HCT116 (cell line): ENCODE measurements at regions not wholly inside any gene's neighbourhood (a gene's known extent, or its start where the extent isn't known, plus 50 kb on each side); places are given as distances from the start of the nearest gene placed in this dataset.

ENCODE experiments used
- ATAC-seq: fragments of 200-7000 bp; cut with Tn5 transposase; 2 replicates; pipeline ENCODE4 v1.9.1; 2020; ENCODE audit warnings: mild to moderate bottlenecking, moderate library complexity
- BruUV-seq: library from RNA; stranded (reverse); fragments of 400-500 nt; replicated peaks from 2 replicates; lab custom pipeline; 2021; lab: Mats Ljungman, UMichigan
- CTCF ChIA-PET: fragments of 300-600 bp; sonication (Branson Sonifier 250); formaldehyde crosslinking; loops from one replicate; lab custom pipeline; 2021; ENCODE audit warnings: antibody characterized with exemption; lab: Charles Lee
- POLR2A ChIA-PET: fragments of 300-600, 350-600 bp; sonication (Branson Sonifier 250); formaldehyde crosslinking; loops from one replicate; lab custom pipeline; 2021; ENCODE audit warnings: antibody characterized with exemption; lab: Charles Lee
- RAD21 ChIA-PET, 2 experiments: fragments of 300-600 bp; sonication (Branson Sonifier 250); formaldehyde crosslinking; loops; one replicate each; lab custom pipeline; 2023; ENCODE audit warnings: low total read pairs in 2 of 2; ENCODE audit not compliant: uncharacterized antibody in 2 of 2, unreplicated experiment in 2 of 2, low non-redundant PET in 1 of 2; lab: Charles Lee
- DNase-seq: peaks from one replicate; pipeline ENCODE4 v3.0.0-alpha.2; 2010; ENCODE audit warnings: low read depth, low spot score
- H2AFZ ChIP-seq: fragments of 200-600 bp; shearing (Covaris generic), sonication (generic); 2 replicates; pipeline ENCODE4 v1.6.1; 2017; ENCODE audit warnings: low read depth, mixed run types, mixed read lengths, antibody characterized with exemption, low read length; ENCODE audit not compliant: poor library complexity, severe bottlenecking
- H3K27ac ChIP-seq: 2 replicates; pipeline ENCODE4 v1.5.1; 2012; ENCODE audit warnings: low read depth, low read length
- H3K27me3 ChIP-seq: fragments of 200-600 bp; sonication (generic); 2 replicates; pipeline ENCODE4 v1.6.1; 2016; ENCODE audit warnings: mixed run types, low read length, mixed read lengths; ENCODE audit not compliant: insufficient read depth
- H3K36me3 ChIP-seq, 2 experiments: fragments of 200-500 bp in 1 of 2; fragments of 200-600 bp in 1 of 2; sonication (Bioruptor generic) in 1 of 2; sonication (generic) in 1 of 2; 2 replicates each; pipeline versions ENCODE4 v1.5.1 to v1.6.1; 2014 to 2016; ENCODE audit warnings: low read length in 2 of 2, inconsistent platforms in 1 of 2, mixed read lengths in 1 of 2, mixed run types in 1 of 2; ENCODE audit not compliant: insufficient read depth in 2 of 2, control insufficient read depth in 1 of 2
- H3K4me1 ChIP-seq, 2 experiments: fragments of 200-600 bp in 1 of 2; sonication (generic) in 1 of 2; 2 replicates each; pipeline versions ENCODE4 v1.5.1 to v1.6.1; 2012 to 2017; ENCODE audit warnings: low read length in 2 of 2, inconsistent platforms in 1 of 2, mild to moderate bottlenecking in 1 of 2, mixed read lengths in 1 of 2, mixed run types in 1 of 2, moderate library complexity in 1 of 2; ENCODE audit not compliant: insufficient read depth in 2 of 2, control insufficient read depth in 1 of 2
- H3K4me2 ChIP-seq: fragments of 200-600 bp; sonication (generic); 2 replicates; pipeline ENCODE4 v1.6.1; 2017; ENCODE audit warnings: mixed run types, low read length, mixed read lengths
- H3K4me3 ChIP-seq, 2 experiments: fragments of 200-600 bp in 1 of 2; sonication (generic) in 1 of 2; replicated peaks in 1 of 2; 2 replicates each; pipeline ENCODE4 v1.5.1; 2011 to 2016; ENCODE audit warnings: low read length in 2 of 2, control low read depth in 1 of 2, low read depth in 1 of 2, mild to moderate bottlenecking in 1 of 2, mixed read lengths in 1 of 2, mixed run types in 1 of 2
- H3K79me2 ChIP-seq: fragments of 200-600 bp; sonication (generic); 2 replicates; pipeline ENCODE4 v1.6.1; 2017; ENCODE audit warnings: mild to moderate bottlenecking, mixed run types, low read length, moderate library complexity, mixed read lengths; ENCODE audit not compliant: insufficient read depth
- H3K9ac ChIP-seq: fragments of 200-600 bp; sonication (generic); 2 replicates; pipeline ENCODE4 v1.6.1; 2016; ENCODE audit warnings: low read length, mixed read lengths
- H3K9me2 ChIP-seq: fragments of 200-600 bp; sonication (generic), shearing (Covaris generic); 2 replicates; pipeline ENCODE4 v1.6.1; 2017; ENCODE audit warnings: mixed run types, mild to moderate bottlenecking, moderate library complexity; ENCODE audit not compliant: insufficient read depth
- H3K9me3 ChIP-seq, 2 experiments: fragments of 200-500 bp in 1 of 2; fragments of 200-600 bp in 1 of 2; sonication (Bioruptor generic) in 1 of 2; sonication (generic) in 1 of 2; 2 replicates each; pipeline ENCODE4 v1.6.1; 2014 to 2017; ENCODE audit warnings: low read length in 2 of 2, mixed read lengths in 2 of 2, inconsistent platforms in 1 of 2, low read depth in 1 of 2, mild to moderate bottlenecking in 1 of 2, mixed run types in 1 of 2, moderate library complexity in 1 of 2; ENCODE audit not compliant: control insufficient read depth in 1 of 2, insufficient read depth in 1 of 2
- H4K20me1 ChIP-seq: fragments of 200-600 bp; sonication (generic), shearing (Covaris generic); 2 replicates; pipeline ENCODE4 v1.6.1; 2017; ENCODE audit warnings: mixed run types, mild to moderate bottlenecking, moderate library complexity; ENCODE audit not compliant: insufficient read depth
- CBX3 ChIP-seq: IDR thresholded peaks from 2 replicates; pipeline ENCODE4 v1.6.1; 2012; ENCODE audit warnings: low read depth
- ELF1 ChIP-seq: IDR thresholded peaks from 2 replicates; pipeline ENCODE4 v1.6.1; 2012; ENCODE audit warnings: low read depth, borderline replicate concordance
- POLR2A ChIP-seq: IDR thresholded peaks from 2 replicates; pipeline ENCODE4 v1.7.0; 2011; ENCODE audit warnings: borderline replicate concordance; ENCODE audit not compliant: insufficient read depth, insufficient read length; ENCODE audit errors: extremely low read depth
- POLR2AphosphoS5 ChIP-seq: IDR thresholded peaks from 2 replicates; pipeline ENCODE4 v1.6.1; 2011; ENCODE audit warnings: mild to moderate bottlenecking, low read depth, low read length, moderate library complexity
- intact Hi-C: fragments of 100-400 bp; cut with micrococcal nuclease; formaldehyde crosslinking; loops from 2 replicates; pipeline ENCODE4 v1.10.0; 2022
- TF ChIP-seq, protein P1 (sequence below): IDR thresholded peaks from 2 replicates; pipeline ENCODE4 v1.6.1; 2012; ENCODE audit warnings: low read depth
- TF ChIP-seq, protein P2 (sequence below): IDR thresholded peaks from 2 replicates; pipeline ENCODE4 v1.6.1; 2012

DNA sequence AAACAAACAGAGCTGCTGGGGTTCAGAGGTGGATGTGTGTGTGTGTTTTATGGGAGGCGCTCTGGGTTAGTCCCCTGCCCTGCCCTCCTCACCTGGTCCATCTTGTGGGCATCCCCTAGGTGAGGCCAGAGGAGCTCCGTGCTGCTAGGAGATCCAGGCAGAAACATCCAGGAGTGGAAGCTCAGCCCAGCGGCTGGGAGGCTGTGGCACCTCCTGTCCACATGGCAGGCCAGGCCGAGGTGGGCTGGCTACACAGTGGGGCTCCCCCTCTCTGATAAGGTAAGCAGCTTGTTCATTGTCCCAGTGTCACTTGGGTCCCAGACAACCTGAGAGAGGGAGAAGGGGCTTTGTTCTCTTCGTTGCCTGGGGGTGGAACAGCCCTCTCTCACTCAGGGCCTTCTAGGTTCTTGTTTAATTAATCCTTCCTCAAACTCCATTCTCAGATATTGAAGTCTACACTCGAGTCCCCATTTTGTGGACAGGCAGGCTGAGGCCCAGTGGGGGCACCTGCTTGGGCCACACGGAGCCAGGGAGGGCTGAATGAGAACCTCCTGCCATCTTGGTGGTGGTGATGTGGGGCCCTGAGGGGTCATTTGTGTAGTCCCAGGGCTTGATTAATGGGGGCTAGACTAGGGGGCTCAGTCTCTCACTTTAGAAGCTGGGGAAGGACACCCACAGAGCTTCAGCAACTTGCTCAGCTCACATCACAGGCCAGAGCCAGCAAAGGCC is 216.8 kb upstream of the GPR26 start:
- Histone ChIP-seq H3K4me2 (no peak overlapping the region), H3K27me3 (no peaks in the 10 kb centered on the region), H3K9ac (no peak overlapping the region), H3K79me2 (no peaks in the 10 kb centered on the region), H3K36me3 (no peaks in the 10 kb centered on the region), H3K27ac (no peak overlapping the region), H3K4me1 (no peaks in the 10 kb centered on the region), H4K20me1 (no peaks in the 10 kb centered on the region), H3K9me2 (no peaks in the 10 kb centered on the region), H3K4me3 (no peak overlapping the region), H2AFZ (no peak overlapping the region), H3K9me3 (no peaks in the 10 kb centered on the region)
- BruUV-seq, result no TSS peak
- ATAC-seq (no peak), DNase-seq (no peak)
- POLR2A ChIA-PET, result no interaction called here
- intact Hi-C loops, result no loop called here
- TF ChIP-seq, protein P1, sequence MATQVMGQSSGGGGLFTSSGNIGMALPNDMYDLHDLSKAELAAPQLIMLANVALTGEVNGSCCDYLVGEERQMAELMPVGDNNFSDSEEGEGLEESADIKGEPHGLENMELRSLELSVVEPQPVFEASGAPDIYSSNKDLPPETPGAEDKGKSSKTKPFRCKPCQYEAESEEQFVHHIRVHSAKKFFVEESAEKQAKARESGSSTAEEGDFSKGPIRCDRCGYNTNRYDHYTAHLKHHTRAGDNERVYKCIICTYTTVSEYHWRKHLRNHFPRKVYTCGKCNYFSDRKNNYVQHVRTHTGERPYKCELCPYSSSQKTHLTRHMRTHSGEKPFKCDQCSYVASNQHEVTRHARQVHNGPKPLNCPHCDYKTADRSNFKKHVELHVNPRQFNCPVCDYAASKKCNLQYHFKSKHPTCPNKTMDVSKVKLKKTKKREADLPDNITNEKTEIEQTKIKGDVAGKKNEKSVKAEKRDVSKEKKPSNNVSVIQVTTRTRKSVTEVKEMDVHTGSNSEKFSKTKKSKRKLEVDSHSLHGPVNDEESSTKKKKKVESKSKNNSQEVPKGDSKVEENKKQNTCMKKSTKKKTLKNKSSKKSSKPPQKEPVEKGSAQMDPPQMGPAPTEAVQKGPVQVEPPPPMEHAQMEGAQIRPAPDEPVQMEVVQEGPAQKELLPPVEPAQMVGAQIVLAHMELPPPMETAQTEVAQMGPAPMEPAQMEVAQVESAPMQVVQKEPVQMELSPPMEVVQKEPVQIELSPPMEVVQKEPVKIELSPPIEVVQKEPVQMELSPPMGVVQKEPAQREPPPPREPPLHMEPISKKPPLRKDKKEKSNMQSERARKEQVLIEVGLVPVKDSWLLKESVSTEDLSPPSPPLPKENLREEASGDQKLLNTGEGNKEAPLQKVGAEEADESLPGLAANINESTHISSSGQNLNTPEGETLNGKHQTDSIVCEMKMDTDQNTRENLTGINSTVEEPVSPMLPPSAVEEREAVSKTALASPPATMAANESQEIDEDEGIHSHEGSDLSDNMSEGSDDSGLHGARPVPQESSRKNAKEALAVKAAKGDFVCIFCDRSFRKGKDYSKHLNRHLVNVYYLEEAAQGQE, result no peak
- TF ChIP-seq, protein P2, sequence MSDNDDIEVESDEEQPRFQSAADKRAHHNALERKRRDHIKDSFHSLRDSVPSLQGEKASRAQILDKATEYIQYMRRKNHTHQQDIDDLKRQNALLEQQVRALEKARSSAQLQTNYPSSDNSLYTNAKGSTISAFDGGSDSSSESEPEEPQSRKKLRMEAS, result no peak
- TF ChIP-seq CBX3 (no peak), ELF1 (no peak), POLR2AphosphoS5 (no peak), POLR2A (no peak)
- CTCF ChIA-PET, result no interaction called here
- RAD21 ChIA-PET, result no interaction called here
